ENCODE measurements at regions not wholly inside any gene's neighbourhood (a gene's known extent, or its start where the extent isn't known, plus 50 kb on each side); places are given as distances from the start of the nearest gene placed in this dataset.
"Not testable (repeated sequence)": the region's sequence is repeated elsewhere in the genome, so short reads cannot be mapped to it uniquely, and the experiment has no call there.

GRCh38 chr1:835509-835908, 88.2 kb upstream of the SAMD11 start:
- TF ChIP-seq CTCF, POLR2A (IDR thresholded peaks at IDR 0.05): not testable (repeated sequence)

Data from esophagus squamous epithelium (tissue), 4 donors.